A549 (cell line): ENCODE measurements at regions not wholly inside any gene's neighbourhood (a gene's known extent, or its start where the extent isn't known, plus 50 kb on each side); places are given as distances from the start of the nearest gene placed in this dataset.
"Not testable (repeated sequence)": the region's sequence is repeated elsewhere in the genome, so short reads cannot be mapped to it uniquely, and the experiment has no call there.

Experiments used
- ATAC-seq, 2 experiments: fragments of 200-7000 bp in 1 of 2; fragments of >200 bp in 1 of 2; cut with Nextera tagmentation in 1 of 2; cut with Tn5 transposase in 1 of 2; 3 replicates each; pipeline versions ENCODE4 v1.8.0 to v1.9.1; 2018 to 2020; ENCODE audit warnings: mild to moderate bottlenecking in 1 of 2, moderate library complexity in 1 of 2
- CTCF ChIA-PET: fragments of 300-600 bp; sonication (Branson Sonifier 250); formaldehyde crosslinking; extraction: SDS; loops from one replicate; lab custom pipeline; 2021; ENCODE audit warnings: antibody characterized with exemption, inconsistent platforms; lab: Yijun Ruan, JAX
- POLR2A ChIA-PET: fragments of 350-600 bp; formaldehyde crosslinking; extraction: SDS; loops from one replicate; lab custom pipeline; 2021; ENCODE audit warnings: antibody characterized with exemption, inconsistent platforms; lab: Yijun Ruan, JAX
- DNase-seq, 2 experiments: peaks; one replicate each; pipeline versions ENCODE4 v3.0.0 to v3.0.0-alpha.2; 2011 to 2016; ENCODE audit warnings: low read depth in 1 of 2, low spot score in 1 of 2
- FAIRE-seq: peaks from 2 replicates; lab custom pipeline; 2011; peaks lifted over from hg19 to GRCh38; lab: Jason Lieb, UNC
- H3K27ac ChIP-seq, 2 experiments: fragments of >200 bp; sonication (Bioruptor Twin); formaldehyde crosslinking; 3 replicates each; pipeline ENCODE4 v1.5.1; 2016 to 2017
- H3K4me1 ChIP-seq: fragments of >200 bp; sonication (Bioruptor Twin); formaldehyde crosslinking; 3 replicates; pipeline ENCODE4 v1.6.1; 2016
- H3K4me2 ChIP-seq: fragments of >200 bp; sonication (Bioruptor Twin); formaldehyde crosslinking; 3 replicates; pipeline ENCODE4 v1.6.1; 2016
- H3K4me3 ChIP-seq: fragments of >200 bp; sonication (Bioruptor Twin); formaldehyde crosslinking; 3 replicates; pipeline ENCODE4 v1.5.1; 2016
- H3K9me3 ChIP-seq: fragments of >200 bp; sonication (Bioruptor Twin); formaldehyde crosslinking; 3 replicates; pipeline ENCODE4 v1.6.1; 2016
- CHD4 ChIP-seq: fragments of 200-600 bp; sonication (generic); IDR thresholded peaks from 2 replicates; pipeline ENCODE4 v1.6.1; 2016; ENCODE audit warnings: antibody characterized with exemption, mild to moderate bottlenecking, borderline replicate concordance
- EHF ChIP-seq: fragments of 250-450 bp; sonication (Bioruptor Pico); IDR thresholded peaks from 2 replicates; pipeline ENCODE4 v1.5.0; 2020; ENCODE audit warnings: mild to moderate bottlenecking
- ELK1 ChIP-seq: fragments of 150-350 bp; IDR thresholded peaks from 2 replicates; pipeline ENCODE4 v1.6.1; 2014; ENCODE audit warnings: low read depth, mild to moderate bottlenecking, low read length
- EP300 ChIP-seq, 2 experiments: fragments of >200 bp; sonication (Bioruptor Twin); formaldehyde crosslinking; IDR thresholded peaks; 2 replicates in 1 of 2; 3 replicates in 1 of 2; pipeline ENCODE4 v1.6.1; 2016 to 2017
- FOSL2 ChIP-seq, 2 experiments: fragments of 450-650 bp in 1 of 2; fragments of >200 bp in 1 of 2; sonication (Bioruptor Twin) in 1 of 2; formaldehyde crosslinking; IDR thresholded peaks; 2 replicates each; pipeline versions ENCODE4 v1.5.0 to v1.6.1; 2016 to 2020; ENCODE audit warnings: mild to moderate bottlenecking in 1 of 2, moderate library complexity in 1 of 2
- FOXS1 ChIP-seq: fragments of 250-450 bp; sonication (Bioruptor Pico); IDR thresholded peaks from 2 replicates; pipeline ENCODE4 v1.5.0; 2020; ENCODE audit warnings: mild to moderate bottlenecking, moderate library complexity
- HEYL ChIP-seq: fragments of 250-450 bp; sonication (Bioruptor Pico); IDR thresholded peaks from 2 replicates; pipeline ENCODE4 v1.8.0; 2021; ENCODE audit warnings: mild to moderate bottlenecking, moderate library complexity
- HMGXB4 ChIP-seq: fragments of 250-450 bp; sonication (Bioruptor Pico); IDR thresholded peaks from 2 replicates; pipeline ENCODE4 v1.5.0; 2021; ENCODE audit warnings: mild to moderate bottlenecking, moderate library complexity, borderline replicate concordance
- HOXB13 ChIP-seq: fragments of 250-450 bp; sonication (Bioruptor Pico); IDR thresholded peaks from 2 replicates; pipeline ENCODE4 v1.5.0; 2020; ENCODE audit warnings: low read depth, mild to moderate bottlenecking, moderate library complexity
- HOXB5 ChIP-seq: fragments of 250-450 bp; sonication (Bioruptor Pico); IDR thresholded peaks from 2 replicates; pipeline ENCODE4 v1.5.0; 2020; ENCODE audit warnings: mild to moderate bottlenecking, moderate library complexity
- KDM5A ChIP-seq: fragments of 200-600 bp; sonication (generic); IDR thresholded peaks from 2 replicates; pipeline ENCODE4 v1.6.1; 2016; ENCODE audit warnings: antibody characterized with exemption, mild to moderate bottlenecking
- MAFK ChIP-seq: fragments of 450-650 bp; IDR thresholded peaks from 2 replicates; pipeline ENCODE4 v1.6.1; 2014; ENCODE audit not compliant: partially characterized antibody
- MAX ChIP-seq: IDR thresholded peaks from 2 replicates; pipeline ENCODE4 v1.6.1; 2012
- PHF8 ChIP-seq: fragments of 200-600 bp; sonication (generic); IDR thresholded peaks from 2 replicates; pipeline ENCODE4 v1.6.1; 2016; ENCODE audit warnings: low read depth, mild to moderate bottlenecking, antibody characterized with exemption, moderate library complexity, borderline replicate concordance
- POLR2A ChIP-seq: IDR thresholded peaks from 2 replicates; pipeline ENCODE4 v1.6.1; 2012; ENCODE audit warnings: mild to moderate bottlenecking, low read length
- RAD21 ChIP-seq, 2 experiments: fragments of >200 bp in 1 of 2; sonication (Bioruptor Twin) in 1 of 2; formaldehyde crosslinking in 1 of 2; IDR thresholded peaks in 1 of 2; conservative IDR thresholded peaks in 1 of 2; 2 replicates in 1 of 2; 3 replicates in 1 of 2; pipeline ENCODE4 v1.6.1; 2012 to 2018; ENCODE audit warnings: inconsistent platforms in 1 of 2
- RCOR1 ChIP-seq: fragments of 150-350 bp; IDR thresholded peaks from 2 replicates; pipeline ENCODE4 v1.6.1; 2014; ENCODE audit warnings: antibody characterized with exemption, low read length, low read depth
- RFX5 ChIP-seq: fragments of 450-650 bp; IDR thresholded peaks from 2 replicates; pipeline ENCODE4 v1.7.1; 2014; ENCODE audit warnings: antibody characterized with exemption, mild to moderate bottlenecking, moderate library complexity
- TFCP2L1 ChIP-seq: fragments of 250-450 bp; sonication (Bioruptor Pico); IDR thresholded peaks from 2 replicates; pipeline ENCODE4 v1.5.0; 2021; ENCODE audit warnings: mild to moderate bottlenecking
- ZC3H11A ChIP-seq: fragments of 450-650 bp; IDR thresholded peaks from 2 replicates; pipeline ENCODE4 v1.6.1; 2014; ENCODE audit warnings: antibody characterized with exemption, mild to moderate bottlenecking
- ZFP36 ChIP-seq: fragments of 450-650 bp; IDR thresholded peaks from 2 replicates; pipeline ENCODE4 v1.6.1; 2014; ENCODE audit warnings: borderline replicate concordance; ENCODE audit not compliant: partially characterized antibody
- ZNF302 ChIP-seq: fragments of 250-450 bp; sonication (Bioruptor Pico); IDR thresholded peaks from 2 replicates; pipeline ENCODE4 v1.9.0; 2021; ENCODE audit warnings: inconsistent platforms, mild to moderate bottlenecking, moderate library complexity
- ZSCAN20 ChIP-seq: fragments of 250-450 bp; sonication (Bioruptor Pico); IDR thresholded peaks from 2 replicates; pipeline ENCODE4 v1.8.0; 2022; ENCODE audit warnings: mild to moderate bottlenecking, moderate library complexity
- WGBS: methylation state at CpG from one replicate; pipeline ENCODE4 v1.1.6; 2017; ENCODE audit errors: missing lambda C conversion rate; 5-methylcytosine and 5-hydroxymethylcytosine counted together

GRCh38 chr22:47401592-47401898, 639.1 kb downstream of the TBC1D22A start (continued):
- TF ChIP-seq ELK1 (no peak), RCOR1 (no peak), PHF8 (no peak), ZFP36 (no peak)

GRCh38 chr22:47400701-47401591, 638.5 kb downstream of the TBC1D22A start:
- H3K27ac ChIP-seq, result no peak overlapping the region
- no peak overlapping the region for H3K4me2 ChIP-seq
- ChIA-PET POLR2A (no interaction called here), CTCF (interaction anchor here (0.6 kb wide), 1 partner anchor 780 kb away, joined by 3 read pairs; no protein-coding TSS in a partner anchor)
- H3K4me3 ChIP-seq, result no peak overlapping the region
- no peaks in the 10 kb centered on the region for H3K9me3 ChIP-seq
- H3K4me1 ChIP-seq, result no peaks in the 10 kb centered on the region
- ATAC-seq, result no peak
- no peak for DNase-seq
- no peak for TF ChIP-seq HEYL (CRISPR knock-in tag)
- TF ChIP-seq RAD21 (conservative IDR thresholded peaks at IDR 0.05 in 1 of 2, IDR thresholded peaks at IDR 0.05 in 1 of 2), result no peak
- TF ChIP-seq HOXB13 (CRISPR knock-in tag), result no peak
- no peak for TF ChIP-seq POLR2A
- TF ChIP-seq MAFK, result no peak
- TF ChIP-seq FOSL2 (IDR thresholded peaks at IDR 0.05), result no peak
- no peak for TF ChIP-seq FOSL2 (CRISPR knock-in tag; IDR thresholded peaks at IDR 0.05)
- FAIRE-seq, result no peak
- WGBS, result 75% methylated on average over 12 of the region's 28 CpGs

- ATAC-seq, POLR2A ChIA-PET, H3K4me3 ChIP-seq, FAIRE-seq, DNase-seq, H3K4me2 ChIP-seq, H3K4me1 ChIP-seq, CTCF ChIA-PET, H3K27ac ChIP-seq, H3K9me3 ChIP-seq: not testable (repeated sequence)
- 49% methylated on average over 6 of the region's 10 CpGs for WGBS
These were observed 637.7 kb downstream of the TBC1D22A start for GRCh38 chr22:47400131-47400530.

- no peaks in the 10 kb centered on the region for H3K4me1 ChIP-seq
- TF ChIP-seq FOSL2 (IDR thresholded peaks at IDR 0.05), result no peak
- no peak for TF ChIP-seq FOSL2 (CRISPR knock-in tag; IDR thresholded peaks at IDR 0.05)
- no peak for TF ChIP-seq KDM5A
- no peak for TF ChIP-seq EHF (CRISPR knock-in tag)
- TF ChIP-seq RFX5, result no peak
- no peak for TF ChIP-seq ZC3H11A
- TF ChIP-seq ZNF302 (CRISPR knock-in tag), result no peak
- no peak for TF ChIP-seq HMGXB4
- TF ChIP-seq MAX, result no peak
- TF ChIP-seq TFCP2L1, result no peak
- TF ChIP-seq ZSCAN20 (CRISPR knock-in tag), result no peak
- no peak for TF ChIP-seq CHD4
- TF ChIP-seq HOXB5 (CRISPR knock-in tag), result no peak
- no peak for TF ChIP-seq FOXS1 (CRISPR knock-in tag)
- no peak for TF ChIP-seq PHF8
- TF ChIP-seq EP300 (IDR thresholded peaks at IDR 0.05), result no peak
- H3K4me3 ChIP-seq, result no peak overlapping the region
- FAIRE-seq (no peak), ATAC-seq (no peak), DNase-seq (no peak)
- no peaks in the 10 kb centered on the region for H3K9me3 ChIP-seq
- ChIA-PET POLR2A (no interaction called here), CTCF (no interaction called here)
- no peak overlapping the region for H3K4me2 ChIP-seq
- H3K27ac ChIP-seq, result no peak overlapping the region
- 83% methylated on average over 7 of the region's 21 CpGs for WGBS
These were observed 636.7 kb downstream of the TBC1D22A start for GRCh38 chr22:47398921-47399790.
